AG10803 (cell line): ENCODE measurements at regions not wholly inside any gene's neighbourhood (a gene's known extent, or its start where the extent isn't known, plus 50 kb on each side); places are given as distances from the start of the nearest gene placed in this dataset.

ENCODE experiments used
- DNase-seq: peaks from one replicate; pipeline ENCODE4 v3.0.0; 2010; ENCODE audit warnings: low read depth
- H3K4me3 ChIP-seq: 2 replicates; pipeline ENCODE4 v1.5.1; 2011; ENCODE audit warnings: mild to moderate bottlenecking, low read length, control low read depth
- CTCF ChIP-seq: conservative IDR thresholded peaks from 2 replicates; pipeline ENCODE4 v1.5.1; 2011; ENCODE audit warnings: mild to moderate bottlenecking, low read length, control low read depth, inconsistent platforms

- no peak overlapping the region for H3K4me3 ChIP-seq
- no peak for DNase-seq
Observed at GRCh38 chrX:37955273-37955672, 51.1 kb upstream of the SYTL5 start.

GRCh38 chrX:37956223-37956622 is 50.1 kb upstream of the SYTL5 start:
- no peak for TF ChIP-seq CTCF
- H3K4me3 ChIP-seq: no peak overlapping the region
- DNase-seq: no peak

More at GRCh38 chrX:37955273-37955672, 51.1 kb upstream of the SYTL5 start:
- TF ChIP-seq CTCF: no peak
